Muscle of leg (tissue), 3 donors: ENCODE measurements at regions not wholly inside any gene's neighbourhood (a gene's known extent, or its start where the extent isn't known, plus 50 kb on each side); places are given as distances from the start of the nearest gene placed in this dataset.

ENCODE experiments used
- DNase-seq: peaks from one replicate; pipeline ENCODE4 v3.0.0; 2013
- H3K27ac ChIP-seq: one replicate; pipeline ENCODE4 v1.5.1; 2013; ENCODE audit warnings: mild to moderate bottlenecking, low read length, control low read depth
- H3K27me3 ChIP-seq: one replicate; pipeline ENCODE4 v1.6.1; 2013; ENCODE audit warnings: low read length; ENCODE audit not compliant: control insufficient read depth, insufficient read depth
- H3K36me3 ChIP-seq: one replicate; pipeline ENCODE4 v1.6.1; 2013; ENCODE audit warnings: low read length; ENCODE audit not compliant: control insufficient read depth, insufficient read depth
- H3K4me1 ChIP-seq: one replicate; pipeline ENCODE4 v1.6.1; 2013; ENCODE audit warnings: low read length; ENCODE audit not compliant: control insufficient read depth, insufficient read depth
- H3K4me3 ChIP-seq: one replicate; pipeline ENCODE4 v1.5.1; 2013; ENCODE audit warnings: low read length, control low read depth
- H3K9me3 ChIP-seq: replicated peaks from 2 replicates; pipeline ENCODE4 v1.6.1; 2013; ENCODE audit warnings: low read depth, low read length; ENCODE audit not compliant: control insufficient read depth
- WGBS: methylation state at CpG from one replicate; pipeline ENCODE4 v1.1.5; 2013; ENCODE audit warnings: missing lambda C conversion rate; ENCODE audit not compliant: insufficient coverage; 5-methylcytosine and 5-hydroxymethylcytosine counted together

GRCh38 chr5:17898766-17899165 is 264.5 kb downstream of the TAF11L14 start:
- WGBS = no CpG with 5 or more reads among the region's 2 CpGs
- no peaks in the 10 kb centered on the region for H3K4me1 ChIP-seq
- no peak for DNase-seq
- no peaks in the 10 kb centered on the region for H3K9me3 ChIP-seq
- no peaks in the 10 kb centered on the region for H3K27me3 ChIP-seq
- no peaks in the 10 kb centered on the region for H3K36me3 ChIP-seq
- no peak overlapping the region for H3K27ac ChIP-seq
- no peak overlapping the region for H3K4me3 ChIP-seq

DNA sequence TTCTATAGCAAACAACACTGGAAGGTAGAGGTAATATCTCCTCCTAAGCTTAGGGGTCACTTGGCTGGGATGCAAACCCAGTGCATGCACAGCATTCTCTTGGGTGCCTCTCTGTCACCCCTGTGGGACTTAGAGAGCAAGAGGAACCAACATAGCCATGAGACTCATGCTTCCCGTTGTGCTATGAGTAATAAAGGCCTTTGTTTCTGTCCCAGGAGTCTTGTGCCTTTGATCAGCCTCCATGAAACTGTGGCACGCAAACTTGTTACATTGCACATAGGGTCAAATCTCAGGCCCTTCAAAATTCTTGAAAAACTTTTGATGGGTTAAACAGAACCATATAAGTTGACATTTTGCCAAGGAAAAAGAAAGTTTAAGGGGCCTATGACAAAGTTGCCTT is 272.8 kb downstream of the TAF11L14 start:
- DNase-seq = no peak
- H3K4me1 ChIP-seq = no peaks in the 10 kb centered on the region
- no peaks in the 10 kb centered on the region for H3K27me3 ChIP-seq
- no peaks in the 10 kb centered on the region for H3K9me3 ChIP-seq
- no peak overlapping the region for H3K4me3 ChIP-seq
- H3K36me3 ChIP-seq = no peaks in the 10 kb centered on the region
- H3K27ac ChIP-seq = no peak overlapping the region
- no CpG with 5 or more reads among the region's 2 CpGs for WGBS

DNA sequence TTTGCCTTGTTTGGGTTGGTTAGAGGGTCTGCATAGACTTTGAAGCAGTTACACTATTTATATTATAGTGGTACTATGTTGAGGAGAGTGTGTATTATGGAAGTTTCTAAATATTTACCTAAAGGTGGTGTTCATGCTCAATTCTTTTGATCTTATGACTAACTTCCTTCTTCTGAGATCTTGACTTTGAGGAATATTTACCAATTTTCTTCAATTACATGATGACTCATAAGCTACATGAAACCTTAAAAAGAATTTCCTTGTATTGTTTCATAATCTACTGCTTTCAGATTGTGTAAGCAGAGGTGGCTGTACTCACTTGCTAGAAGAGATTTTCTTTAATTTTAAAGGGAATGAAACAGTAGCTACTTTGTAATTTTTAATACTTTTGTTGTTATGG is 276.1 kb downstream of the TAF11L14 start:
- Histone ChIP-seq H3K9me3 (no peaks in the 10 kb centered on the region), H3K4me1 (no peaks in the 10 kb centered on the region)

DNA sequence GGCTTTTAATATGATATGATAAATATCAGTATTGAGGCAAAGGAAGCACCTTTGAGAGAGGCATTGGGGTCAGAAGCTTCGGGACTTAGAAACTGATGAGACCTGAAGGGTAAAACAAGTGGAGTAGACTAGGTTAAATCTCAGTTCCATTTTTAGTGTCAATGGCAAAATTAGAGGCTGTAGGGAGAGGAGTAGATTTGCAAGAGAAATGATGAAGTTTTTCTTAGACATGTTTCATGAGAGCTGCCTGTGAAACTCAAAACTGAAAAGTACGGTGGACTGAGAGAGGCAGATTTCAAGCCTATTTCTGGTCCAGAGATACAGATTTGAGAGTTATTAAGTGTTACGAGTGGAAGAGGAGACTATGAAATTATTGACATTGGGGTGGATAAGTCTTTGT is 278.5 kb downstream of the TAF11L14 start:
- Histone ChIP-seq H3K27ac (no peak overlapping the region), H3K4me3 (no peak overlapping the region), H3K9me3 (no peaks in the 10 kb centered on the region), H3K4me1 (no peaks in the 10 kb centered on the region), H3K36me3 (no peaks in the 10 kb centered on the region), H3K27me3 (no peaks in the 10 kb centered on the region)
- no peak for DNase-seq
- WGBS = 87% methylated on average over 3 of the region's 3 CpGs

More for the DNA sequence above, 276.1 kb downstream of the TAF11L14 start:
- Histone ChIP-seq H3K36me3 (no peaks in the 10 kb centered on the region), H3K4me3 (no peak overlapping the region), H3K27ac (no peak overlapping the region), H3K27me3 (no peaks in the 10 kb centered on the region)
- no peak for DNase-seq

- Histone ChIP-seq H3K27me3 (no peaks in the 10 kb centered on the region), H3K36me3 (no peaks in the 10 kb centered on the region), H3K27ac (no peak overlapping the region), H3K4me3 (no peak overlapping the region), H3K9me3 (no peaks in the 10 kb centered on the region), H3K4me1 (no peaks in the 10 kb centered on the region)
- no CpG with 5 or more reads among the region's 6 CpGs for WGBS
- DNase-seq = no peak
Measured at GRCh38 chr5:17916446-17916845, 282.2 kb downstream of the TAF11L14 start.

DNA sequence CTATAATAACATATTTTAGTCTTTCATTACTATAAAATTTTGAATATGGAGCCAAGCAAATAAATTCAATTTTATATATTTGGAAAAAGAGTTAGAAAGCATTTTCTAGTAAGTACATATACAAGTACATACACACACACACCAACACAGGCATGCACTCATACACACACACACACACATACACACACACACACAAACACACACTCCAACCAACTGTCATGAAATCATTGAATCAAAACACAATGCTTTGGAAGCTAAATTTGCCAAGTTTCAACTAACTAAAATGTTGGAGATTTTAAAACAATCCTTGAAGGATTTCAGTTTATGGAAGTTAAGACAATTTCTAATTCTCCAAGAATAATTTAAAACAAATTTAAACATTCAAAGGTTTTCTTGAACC is 283.2 kb downstream of the TAF11L14 start:
- H3K4me1 ChIP-seq = no peaks in the 10 kb centered on the region
- no peak overlapping the region for H3K27ac ChIP-seq
- no peaks in the 10 kb centered on the region for H3K27me3 ChIP-seq
- no peak overlapping the region for H3K4me3 ChIP-seq
- no peaks in the 10 kb centered on the region for H3K36me3 ChIP-seq
- no peaks in the 10 kb centered on the region for H3K9me3 ChIP-seq
- DNase-seq = no peak

DNA sequence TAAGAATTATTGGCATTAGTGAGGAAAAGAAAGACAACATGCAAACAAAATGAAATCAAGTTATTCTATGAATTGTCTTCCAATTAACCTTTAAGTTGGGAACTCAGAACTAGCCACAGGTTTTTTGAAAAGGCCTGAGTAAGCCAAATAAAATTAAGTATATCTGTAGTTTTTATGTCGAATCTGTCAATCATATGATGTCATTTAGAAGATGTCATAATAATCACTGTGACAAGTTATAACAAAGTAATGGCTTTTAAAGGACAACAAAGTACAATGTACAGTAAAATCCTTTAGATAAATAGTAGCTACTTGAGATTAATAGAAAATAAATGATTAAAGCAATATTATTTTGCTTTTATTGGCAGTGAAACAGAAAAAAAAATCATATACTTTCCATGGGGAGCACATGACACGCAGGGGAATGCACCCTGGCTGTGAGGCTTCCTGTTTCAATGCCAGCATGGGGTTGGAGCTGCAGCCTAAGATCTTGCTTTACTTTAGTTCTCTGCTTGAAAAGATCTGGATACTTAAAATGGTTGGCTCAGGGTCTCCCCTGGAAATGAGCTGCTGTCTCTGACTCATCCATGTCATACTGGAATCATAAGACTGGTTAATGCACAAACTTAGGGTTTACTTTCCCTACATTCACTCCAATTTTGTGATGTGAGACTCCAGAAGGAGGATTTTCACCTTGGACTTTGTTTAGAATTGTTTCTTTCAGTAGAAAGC is 284.3 kb downstream of the TAF11L14 start:
- no peak overlapping the region for H3K27ac ChIP-seq
- no peak overlapping the region for H3K4me3 ChIP-seq
- DNase-seq = peak; percentile 75
- no peaks in the 10 kb centered on the region for H3K36me3 ChIP-seq
- WGBS = no CpG with 5 or more reads among the region's 2 CpGs
- no peaks in the 10 kb centered on the region for H3K4me1 ChIP-seq
- no peaks in the 10 kb centered on the region for H3K27me3 ChIP-seq
- H3K9me3 ChIP-seq = no peaks in the 10 kb centered on the region

- DNase-seq = peak; percentile 65
- no peaks in the 10 kb centered on the region for H3K36me3 ChIP-seq
- H3K9me3 ChIP-seq = no peaks in the 10 kb centered on the region
- no peak overlapping the region for H3K27ac ChIP-seq
- WGBS = 40% methylated on average over 4 of the region's 4 CpGs
- H3K4me3 ChIP-seq = no peak overlapping the region
- no peaks in the 10 kb centered on the region for H3K4me1 ChIP-seq
- H3K27me3 ChIP-seq = no peaks in the 10 kb centered on the region
Measured at GRCh38 chr5:17925276-17925675, 291.0 kb downstream of the TAF11L14 start.

- WGBS = no CpG with 5 or more reads among the region's 2 CpGs
- DNase-seq = peak; percentile 84
- no peaks in the 10 kb centered on the region for H3K27me3 ChIP-seq
- no peaks in the 10 kb centered on the region for H3K4me1 ChIP-seq
- no peak overlapping the region for H3K4me3 ChIP-seq
- peak overlapping the region; percentile 18 for H3K27ac ChIP-seq
- H3K36me3 ChIP-seq = no peaks in the 10 kb centered on the region
- peaks cover 6% of the 10 kb centered on the region for H3K9me3 ChIP-seq
Measured at GRCh38 chr5:17928581-17928981, 294.3 kb downstream of the TAF11L14 start.

DNA sequence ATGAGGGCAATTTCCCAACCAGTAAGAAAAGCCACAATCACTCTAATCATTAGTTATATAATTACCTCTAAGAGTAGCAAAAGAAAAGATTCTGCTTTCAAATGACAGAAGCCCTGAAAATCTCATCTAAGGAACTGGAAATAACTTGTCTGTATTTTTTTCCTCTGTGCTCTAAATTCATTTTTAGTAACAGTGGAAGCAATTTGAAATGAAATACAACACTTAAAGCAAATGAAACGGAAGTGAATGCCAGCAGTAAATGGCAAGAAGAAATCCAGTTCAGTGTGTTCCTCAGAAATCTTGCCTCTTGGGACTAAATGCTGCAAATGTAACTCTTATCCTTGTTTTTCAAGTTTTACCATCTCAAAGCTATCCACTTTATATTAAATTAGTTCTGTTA is 294.9 kb downstream of the TAF11L14 start:
- peak; percentile 82 for DNase-seq
- no peaks in the 10 kb centered on the region for H3K36me3 ChIP-seq
- no CpG with 5 or more reads among the region's 1 CpG for WGBS
- H3K9me3 ChIP-seq = peaks cover 6% of the 10 kb centered on the region
- H3K4me3 ChIP-seq = no peak overlapping the region
- peak overlapping the region; percentile 18 for H3K27ac ChIP-seq
- H3K27me3 ChIP-seq = no peaks in the 10 kb centered on the region
- H3K4me1 ChIP-seq = no peaks in the 10 kb centered on the region

DNA sequence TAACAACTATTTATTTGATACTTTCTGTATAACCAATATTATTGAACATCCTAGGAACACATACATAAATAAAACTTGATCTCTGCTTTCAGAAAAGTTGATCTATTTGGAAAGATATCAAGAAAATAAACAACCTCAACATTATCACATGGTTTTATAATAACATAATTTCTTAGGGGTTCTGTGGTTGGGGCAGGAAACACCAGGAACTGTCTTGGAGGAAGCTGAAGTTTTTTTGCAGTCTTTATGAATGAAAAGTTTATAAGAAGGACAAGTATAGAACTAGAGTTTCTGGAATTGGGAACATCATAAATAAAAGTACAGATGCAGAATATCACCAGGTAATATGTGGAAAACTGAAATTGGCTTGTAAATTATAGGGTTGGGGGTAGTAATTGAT is 296.1 kb downstream of the TAF11L14 start:
- Histone ChIP-seq H3K4me3 (no peak overlapping the region), H3K27ac (no peak overlapping the region), H3K4me1 (no peaks in the 10 kb centered on the region), H3K9me3 (peaks cover 9% of the 10 kb centered on the region), H3K36me3 (no peaks in the 10 kb centered on the region), H3K27me3 (no peaks in the 10 kb centered on the region)
- no peak for DNase-seq
